ENCODE measurements at regions not wholly inside any gene's neighbourhood (a gene's known extent, or its start where the extent isn't known, plus 50 kb on each side); places are given as distances from the start of the nearest gene placed in this dataset.

- H3K4me1 ChIP-seq (replicated peaks), result no peaks in the 10 kb centered on the region
- 80% methylated on average over 2 of the region's 2 CpGs for WGBS
- no peaks in the 10 kb centered on the region for H3K36me3 ChIP-seq
- no peaks in the 10 kb centered on the region for H3K9me3 ChIP-seq
- TF ChIP-seq, protein P1, sequence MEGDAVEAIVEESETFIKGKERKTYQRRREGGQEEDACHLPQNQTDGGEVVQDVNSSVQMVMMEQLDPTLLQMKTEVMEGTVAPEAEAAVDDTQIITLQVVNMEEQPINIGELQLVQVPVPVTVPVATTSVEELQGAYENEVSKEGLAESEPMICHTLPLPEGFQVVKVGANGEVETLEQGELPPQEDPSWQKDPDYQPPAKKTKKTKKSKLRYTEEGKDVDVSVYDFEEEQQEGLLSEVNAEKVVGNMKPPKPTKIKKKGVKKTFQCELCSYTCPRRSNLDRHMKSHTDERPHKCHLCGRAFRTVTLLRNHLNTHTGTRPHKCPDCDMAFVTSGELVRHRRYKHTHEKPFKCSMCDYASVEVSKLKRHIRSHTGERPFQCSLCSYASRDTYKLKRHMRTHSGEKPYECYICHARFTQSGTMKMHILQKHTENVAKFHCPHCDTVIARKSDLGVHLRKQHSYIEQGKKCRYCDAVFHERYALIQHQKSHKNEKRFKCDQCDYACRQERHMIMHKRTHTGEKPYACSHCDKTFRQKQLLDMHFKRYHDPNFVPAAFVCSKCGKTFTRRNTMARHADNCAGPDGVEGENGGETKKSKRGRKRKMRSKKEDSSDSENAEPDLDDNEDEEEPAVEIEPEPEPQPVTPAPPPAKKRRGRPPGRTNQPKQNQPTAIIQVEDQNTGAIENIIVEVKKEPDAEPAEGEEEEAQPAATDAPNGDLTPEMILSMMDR (IDR thresholded peaks at IDR 0.05), result no peak
- no peak for TF ChIP-seq POLR2AphosphoS5 (IDR thresholded peaks at IDR 0.05)
- no peak for TF ChIP-seq POLR2A (IDR thresholded peaks at IDR 0.05)
- no peaks in the 10 kb centered on the region for H3K27me3 ChIP-seq (replicated peaks; ENCODE audit: insufficient read depth)
- intact Hi-C loops (cut with DNase I), result no loop called here
- no peak overlapping the region for H3K4me3 ChIP-seq
- H3K27ac ChIP-seq, result no peak overlapping the region
- no peak for DNase-seq (ENCODE audit: low spot score)
Measured at GRCh38 chr2:131413785-131414184, 49.8 kb upstream of the RAB6D start.

Data from prostate gland (tissue), 2 donors.